HCT116 (cell line): ENCODE measurements at regions not wholly inside any gene's neighbourhood (a gene's known extent, or its start where the extent isn't known, plus 50 kb on each side); places are given as distances from the start of the nearest gene placed in this dataset.

Source experiments
- ATAC-seq: fragments of 200-7000 bp; cut with Tn5 transposase; 2 replicates; pipeline ENCODE4 v1.9.1; 2020; ENCODE audit warnings: mild to moderate bottlenecking, moderate library complexity
- BruUV-seq: library from RNA; stranded (reverse); fragments of 400-500 nt; replicated peaks from 2 replicates; lab custom pipeline; 2021; lab: Mats Ljungman, UMichigan
- CTCF ChIA-PET: fragments of 300-600 bp; sonication (Branson Sonifier 250); formaldehyde crosslinking; loops from one replicate; lab custom pipeline; 2021; ENCODE audit warnings: antibody characterized with exemption; lab: Charles Lee
- POLR2A ChIA-PET: fragments of 300-600, 350-600 bp; sonication (Branson Sonifier 250); formaldehyde crosslinking; loops from one replicate; lab custom pipeline; 2021; ENCODE audit warnings: antibody characterized with exemption; lab: Charles Lee
- RAD21 ChIA-PET, 2 experiments: fragments of 300-600 bp; sonication (Branson Sonifier 250); formaldehyde crosslinking; loops; one replicate each; lab custom pipeline; 2023; ENCODE audit warnings: low total read pairs in 2 of 2; ENCODE audit not compliant: uncharacterized antibody in 2 of 2, unreplicated experiment in 2 of 2, low non-redundant PET in 1 of 2; lab: Charles Lee
- DNase-seq: peaks from one replicate; pipeline ENCODE4 v3.0.0-alpha.2; 2010; ENCODE audit warnings: low read depth, low spot score
- H2AFZ ChIP-seq: fragments of 200-600 bp; shearing (Covaris generic), sonication (generic); 2 replicates; pipeline ENCODE4 v1.6.1; 2017; ENCODE audit warnings: low read depth, mixed run types, mixed read lengths, antibody characterized with exemption, low read length; ENCODE audit not compliant: poor library complexity, severe bottlenecking
- H3K27ac ChIP-seq: 2 replicates; pipeline ENCODE4 v1.5.1; 2012; ENCODE audit warnings: low read depth, low read length
- H3K27me3 ChIP-seq: fragments of 200-600 bp; sonication (generic); 2 replicates; pipeline ENCODE4 v1.6.1; 2016; ENCODE audit warnings: mixed run types, low read length, mixed read lengths; ENCODE audit not compliant: insufficient read depth
- H3K36me3 ChIP-seq, 2 experiments: fragments of 200-500 bp in 1 of 2; fragments of 200-600 bp in 1 of 2; sonication (Bioruptor generic) in 1 of 2; sonication (generic) in 1 of 2; 2 replicates each; pipeline versions ENCODE4 v1.5.1 to v1.6.1; 2014 to 2016; ENCODE audit warnings: low read length in 2 of 2, inconsistent platforms in 1 of 2, mixed read lengths in 1 of 2, mixed run types in 1 of 2; ENCODE audit not compliant: insufficient read depth in 2 of 2, control insufficient read depth in 1 of 2
- H3K4me1 ChIP-seq, 2 experiments: fragments of 200-600 bp in 1 of 2; sonication (generic) in 1 of 2; 2 replicates each; pipeline versions ENCODE4 v1.5.1 to v1.6.1; 2012 to 2017; ENCODE audit warnings: low read length in 2 of 2, inconsistent platforms in 1 of 2, mild to moderate bottlenecking in 1 of 2, mixed read lengths in 1 of 2, mixed run types in 1 of 2, moderate library complexity in 1 of 2; ENCODE audit not compliant: insufficient read depth in 2 of 2, control insufficient read depth in 1 of 2
- H3K4me2 ChIP-seq: fragments of 200-600 bp; sonication (generic); 2 replicates; pipeline ENCODE4 v1.6.1; 2017; ENCODE audit warnings: mixed run types, low read length, mixed read lengths
- H3K4me3 ChIP-seq, 2 experiments: fragments of 200-600 bp in 1 of 2; sonication (generic) in 1 of 2; replicated peaks in 1 of 2; 2 replicates each; pipeline ENCODE4 v1.5.1; 2011 to 2016; ENCODE audit warnings: low read length in 2 of 2, control low read depth in 1 of 2, low read depth in 1 of 2, mild to moderate bottlenecking in 1 of 2, mixed read lengths in 1 of 2, mixed run types in 1 of 2
- H3K79me2 ChIP-seq: fragments of 200-600 bp; sonication (generic); 2 replicates; pipeline ENCODE4 v1.6.1; 2017; ENCODE audit warnings: mild to moderate bottlenecking, mixed run types, low read length, moderate library complexity, mixed read lengths; ENCODE audit not compliant: insufficient read depth
- H3K9ac ChIP-seq: fragments of 200-600 bp; sonication (generic); 2 replicates; pipeline ENCODE4 v1.6.1; 2016; ENCODE audit warnings: low read length, mixed read lengths
- H3K9me2 ChIP-seq: fragments of 200-600 bp; sonication (generic), shearing (Covaris generic); 2 replicates; pipeline ENCODE4 v1.6.1; 2017; ENCODE audit warnings: mixed run types, mild to moderate bottlenecking, moderate library complexity; ENCODE audit not compliant: insufficient read depth
- H3K9me3 ChIP-seq, 2 experiments: fragments of 200-500 bp in 1 of 2; fragments of 200-600 bp in 1 of 2; sonication (Bioruptor generic) in 1 of 2; sonication (generic) in 1 of 2; 2 replicates each; pipeline ENCODE4 v1.6.1; 2014 to 2017; ENCODE audit warnings: low read length in 2 of 2, mixed read lengths in 2 of 2, inconsistent platforms in 1 of 2, low read depth in 1 of 2, mild to moderate bottlenecking in 1 of 2, mixed run types in 1 of 2, moderate library complexity in 1 of 2; ENCODE audit not compliant: control insufficient read depth in 1 of 2, insufficient read depth in 1 of 2
- H4K20me1 ChIP-seq: fragments of 200-600 bp; sonication (generic), shearing (Covaris generic); 2 replicates; pipeline ENCODE4 v1.6.1; 2017; ENCODE audit warnings: mixed run types, mild to moderate bottlenecking, moderate library complexity; ENCODE audit not compliant: insufficient read depth
- CEBPB ChIP-seq: IDR thresholded peaks from 2 replicates; pipeline ENCODE4 v1.6.1; 2012; ENCODE audit warnings: low read depth
- ELF1 ChIP-seq: IDR thresholded peaks from 2 replicates; pipeline ENCODE4 v1.6.1; 2012; ENCODE audit warnings: low read depth, borderline replicate concordance
- POLR2A ChIP-seq: IDR thresholded peaks from 2 replicates; pipeline ENCODE4 v1.7.0; 2011; ENCODE audit warnings: borderline replicate concordance; ENCODE audit not compliant: insufficient read depth, insufficient read length; ENCODE audit errors: extremely low read depth
- POLR2AphosphoS5 ChIP-seq: IDR thresholded peaks from 2 replicates; pipeline ENCODE4 v1.6.1; 2011; ENCODE audit warnings: mild to moderate bottlenecking, low read depth, low read length, moderate library complexity
- SIN3A ChIP-seq: IDR thresholded peaks from 2 replicates; pipeline ENCODE4 v1.6.1; 2012; ENCODE audit warnings: low read depth
- SP1 ChIP-seq: IDR thresholded peaks from 2 replicates; pipeline ENCODE4 v1.6.1; 2012; ENCODE audit warnings: low read depth
- SRF ChIP-seq: IDR thresholded peaks from 2 replicates; pipeline ENCODE4 v1.6.1; 2012; ENCODE audit warnings: low read depth
- TCF7L2 ChIP-seq: IDR thresholded peaks from 2 replicates; pipeline ENCODE4 v1.7.0; 2011; ENCODE audit warnings: borderline replicate concordance, inconsistent platforms; ENCODE audit not compliant: insufficient read depth, insufficient read length; ENCODE audit errors: extremely low read depth
- YY1 ChIP-seq: IDR thresholded peaks from 2 replicates; pipeline ENCODE4 v1.6.1; 2011; ENCODE audit warnings: low read length, low read depth, moderate library complexity, mild to moderate bottlenecking; ENCODE audit not compliant: insufficient replicate concordance; ENCODE audit errors: extremely low read depth
- ZFX ChIP-seq: fragments of 450-650 bp; IDR thresholded peaks from 2 replicates; pipeline ENCODE4 v1.6.1; 2017
- ZNF274 ChIP-seq: fragments of 200-500 bp; sonication (Bioruptor generic); IDR thresholded peaks from 2 replicates; pipeline ENCODE4 v1.6.1; 2014; ENCODE audit warnings: mild to moderate bottlenecking, low read depth, low read length, inconsistent platforms
- intact Hi-C: fragments of 100-400 bp; cut with micrococcal nuclease; formaldehyde crosslinking; loops from 2 replicates; pipeline ENCODE4 v1.10.0; 2022
- TF ChIP-seq, protein P1 (sequence below): IDR thresholded peaks from 2 replicates; pipeline ENCODE4 v1.6.1; 2011; ENCODE audit warnings: mild to moderate bottlenecking, low read length, moderate library complexity; ENCODE audit not compliant: insufficient replicate concordance; ENCODE audit errors: extremely low read depth
- TF ChIP-seq, protein P2 (sequence below): IDR thresholded peaks from 2 replicates; pipeline ENCODE4 v1.6.1; 2012; ENCODE audit warnings: low read depth
- TF ChIP-seq, protein P3 (sequence below): IDR thresholded peaks from 2 replicates; pipeline ENCODE4 v1.6.1; 2012

DNA sequence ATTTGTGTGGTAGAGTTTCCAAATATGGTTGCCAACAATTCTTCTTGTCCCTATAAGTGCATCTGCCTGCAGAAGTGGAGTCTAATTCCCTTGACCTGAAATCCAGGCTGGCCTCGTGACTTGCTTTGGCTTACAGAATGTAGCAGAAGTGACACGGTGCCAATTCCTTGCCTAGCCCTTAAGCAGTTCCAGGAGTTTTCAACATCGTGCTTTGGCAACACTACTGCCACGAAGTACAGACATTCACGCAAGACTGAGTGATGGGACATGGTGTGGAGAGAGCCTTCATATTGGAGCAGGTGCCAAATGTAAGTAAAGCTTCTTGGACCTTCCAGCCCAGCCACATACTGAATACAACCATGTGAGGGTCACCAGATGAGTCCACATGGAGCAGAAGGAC is 92.9 kb upstream of the NEK6 start:
- Histone ChIP-seq H3K9me3 (no peaks in the 10 kb centered on the region), H3K27me3 (no peaks in the 10 kb centered on the region), H3K9me2 (no peaks in the 10 kb centered on the region), H3K27ac (no peak overlapping the region), H3K4me1 (no peaks in the 10 kb centered on the region), H3K4me3 (no peak overlapping the region), H3K9ac (no peak overlapping the region), H3K4me2 (no peak overlapping the region), H3K79me2 (no peaks in the 10 kb centered on the region), H2AFZ (no peak overlapping the region), H3K36me3 (no peaks in the 10 kb centered on the region), H4K20me1 (no peaks in the 10 kb centered on the region)
- ChIA-PET CTCF (no interaction called here), POLR2A (no interaction called here), RAD21 (no interaction called here)
- BruUV-seq = no TSS peak
- TF ChIP-seq ZNF274 (no peak), SP1 (no peak), SIN3A (no peak), POLR2AphosphoS5 (no peak), ZFX (no peak), YY1 (no peak), CEBPB (no peak), POLR2A (no peak), ELF1 (no peak), SRF (no peak), TCF7L2 (no peak)
- TF ChIP-seq, protein P1, sequence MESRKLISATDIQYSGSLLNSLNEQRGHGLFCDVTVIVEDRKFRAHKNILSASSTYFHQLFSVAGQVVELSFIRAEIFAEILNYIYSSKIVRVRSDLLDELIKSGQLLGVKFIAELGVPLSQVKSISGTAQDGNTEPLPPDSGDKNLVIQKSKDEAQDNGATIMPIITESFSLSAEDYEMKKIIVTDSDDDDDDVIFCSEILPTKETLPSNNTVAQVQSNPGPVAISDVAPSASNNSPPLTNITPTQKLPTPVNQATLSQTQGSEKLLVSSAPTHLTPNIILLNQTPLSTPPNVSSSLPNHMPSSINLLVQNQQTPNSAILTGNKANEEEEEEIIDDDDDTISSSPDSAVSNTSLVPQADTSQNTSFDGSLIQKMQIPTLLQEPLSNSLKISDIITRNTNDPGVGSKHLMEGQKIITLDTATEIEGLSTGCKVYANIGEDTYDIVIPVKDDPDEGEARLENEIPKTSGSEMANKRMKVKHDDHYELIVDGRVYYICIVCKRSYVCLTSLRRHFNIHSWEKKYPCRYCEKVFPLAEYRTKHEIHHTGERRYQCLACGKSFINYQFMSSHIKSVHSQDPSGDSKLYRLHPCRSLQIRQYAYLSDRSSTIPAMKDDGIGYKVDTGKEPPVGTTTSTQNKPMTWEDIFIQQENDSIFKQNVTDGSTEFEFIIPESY = no peak
- TF ChIP-seq, protein P2, sequence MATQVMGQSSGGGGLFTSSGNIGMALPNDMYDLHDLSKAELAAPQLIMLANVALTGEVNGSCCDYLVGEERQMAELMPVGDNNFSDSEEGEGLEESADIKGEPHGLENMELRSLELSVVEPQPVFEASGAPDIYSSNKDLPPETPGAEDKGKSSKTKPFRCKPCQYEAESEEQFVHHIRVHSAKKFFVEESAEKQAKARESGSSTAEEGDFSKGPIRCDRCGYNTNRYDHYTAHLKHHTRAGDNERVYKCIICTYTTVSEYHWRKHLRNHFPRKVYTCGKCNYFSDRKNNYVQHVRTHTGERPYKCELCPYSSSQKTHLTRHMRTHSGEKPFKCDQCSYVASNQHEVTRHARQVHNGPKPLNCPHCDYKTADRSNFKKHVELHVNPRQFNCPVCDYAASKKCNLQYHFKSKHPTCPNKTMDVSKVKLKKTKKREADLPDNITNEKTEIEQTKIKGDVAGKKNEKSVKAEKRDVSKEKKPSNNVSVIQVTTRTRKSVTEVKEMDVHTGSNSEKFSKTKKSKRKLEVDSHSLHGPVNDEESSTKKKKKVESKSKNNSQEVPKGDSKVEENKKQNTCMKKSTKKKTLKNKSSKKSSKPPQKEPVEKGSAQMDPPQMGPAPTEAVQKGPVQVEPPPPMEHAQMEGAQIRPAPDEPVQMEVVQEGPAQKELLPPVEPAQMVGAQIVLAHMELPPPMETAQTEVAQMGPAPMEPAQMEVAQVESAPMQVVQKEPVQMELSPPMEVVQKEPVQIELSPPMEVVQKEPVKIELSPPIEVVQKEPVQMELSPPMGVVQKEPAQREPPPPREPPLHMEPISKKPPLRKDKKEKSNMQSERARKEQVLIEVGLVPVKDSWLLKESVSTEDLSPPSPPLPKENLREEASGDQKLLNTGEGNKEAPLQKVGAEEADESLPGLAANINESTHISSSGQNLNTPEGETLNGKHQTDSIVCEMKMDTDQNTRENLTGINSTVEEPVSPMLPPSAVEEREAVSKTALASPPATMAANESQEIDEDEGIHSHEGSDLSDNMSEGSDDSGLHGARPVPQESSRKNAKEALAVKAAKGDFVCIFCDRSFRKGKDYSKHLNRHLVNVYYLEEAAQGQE = no peak
- TF ChIP-seq, protein P3, sequence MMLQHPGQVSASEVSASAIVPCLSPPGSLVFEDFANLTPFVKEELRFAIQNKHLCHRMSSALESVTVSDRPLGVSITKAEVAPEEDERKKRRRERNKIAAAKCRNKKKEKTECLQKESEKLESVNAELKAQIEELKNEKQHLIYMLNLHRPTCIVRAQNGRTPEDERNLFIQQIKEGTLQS = no peak
- intact Hi-C loops = no loop called here
- no peak for DNase-seq
- no peak for ATAC-seq
